ENCODE measurements at regions not wholly inside any gene's neighbourhood (a gene's known extent, or its start where the extent isn't known, plus 50 kb on each side); places are given as distances from the start of the nearest gene placed in this dataset.

- DNase-seq (ENCODE audit: low spot score), result no peak
These were observed 50.0 kb upstream of the SYNPR start for GRCh38 chr3:63228087-63228486.

Measured in D341Med (cell line).